Keratinocyte (primary cell): ENCODE measurements at regions not wholly inside any gene's neighbourhood (a gene's known extent, or its start where the extent isn't known, plus 50 kb on each side); places are given as distances from the start of the nearest gene placed in this dataset.

ENCODE experiments used
- CTCF ChIP-seq, 3 experiments: IDR thresholded peaks in 1 of 3; conservative IDR thresholded peaks in 1 of 3; optimal IDR thresholded peaks in 1 of 3; 2 replicates in 2 of 3; 3 replicates in 1 of 3; pipeline versions ENCODE3 to v1.5.1; 2011; ENCODE audit warnings: low read length in 3 of 3, mild to moderate bottlenecking in 3 of 3, moderate library complexity in 2 of 3, control low read depth in 1 of 3, inconsistent platforms in 1 of 3; ENCODE audit not compliant: insufficient read depth in 2 of 3; ENCODE audit errors: extremely low read depth in 1 of 3
- EZH2 ChIP-seq: IDR thresholded peaks from one replicate; pipeline ENCODE4 v1.6.1; 2012; ENCODE audit warnings: inconsistent platforms, mild to moderate bottlenecking, low read length, moderate library complexity

- no peak for TF ChIP-seq CTCF (optimal IDR thresholded peaks at IDR 0.05 in 1 of 3, IDR thresholded peaks at IDR 0.05 in 1 of 3, conservative IDR thresholded peaks at IDR 0.05 in 1 of 3; ENCODE audit: extremely low read depth in 1 of 3, insufficient read depth in 2 of 3, low read length in 3 of 3)
- TF ChIP-seq EZH2 = no peak
Observed at GRCh38 chr10:118482393-118483331, 112.8 kb downstream of the PRLHR start.
